NCI-H187 (cell line): ENCODE measurements at regions not wholly inside any gene's neighbourhood (a gene's known extent, or its start where the extent isn't known, plus 50 kb on each side); places are given as distances from the start of the nearest gene placed in this dataset.

ENCODE experiments used
- DNase-seq, 2 experiments: peaks; one replicate each; lab custom pipeline; 2025; lab: John Stamatoyannopoulos, UW

GRCh38 chr2:49259926-49260325 is 105.6 kb upstream of the FSHR start:
- no peak for DNase-seq

- DNase-seq: peak; percentile 28 to 49
Observed at GRCh38 chr2:49255409-49255971, 101.2 kb upstream of the FSHR start.

GRCh38 chr2:49254401-49254800 is 100.1 kb upstream of the FSHR start:
- no peak for DNase-seq

- DNase-seq: no peak
Observed at GRCh38 chr2:49251766-49252165, 97.5 kb upstream of the FSHR start.

- no peak for DNase-seq
Observed at GRCh38 chr2:49251251-49251650, 96.9 kb upstream of the FSHR start.

GRCh38 chr2:49248506-49248905 is 94.2 kb upstream of the FSHR start:
- no peak for DNase-seq

GRCh38 chr2:49241991-49242390 is 87.7 kb upstream of the FSHR start:
- DNase-seq: no peak

GRCh38 chr2:49241501-49241900 is 87.2 kb upstream of the FSHR start:
- no peak for DNase-seq

GRCh38 chr2:49240608-49241007 is 86.3 kb upstream of the FSHR start:
- no peak for DNase-seq

GRCh38 chr2:49238604-49238960 is 84.3 kb upstream of the FSHR start:
- DNase-seq: no peak

- DNase-seq: no peak
Observed at GRCh38 chr2:49237867-49238603, 83.7 kb upstream of the FSHR start.

GRCh38 chr2:49236316-49236715 is 82.0 kb upstream of the FSHR start:
- no peak for DNase-seq

GRCh38 chr2:49226360-49226759 is 72.0 kb upstream of the FSHR start:
- no peak for DNase-seq

GRCh38 chr2:49225126-49225525 is 70.8 kb upstream of the FSHR start:
- no peak for DNase-seq

- DNase-seq: no peak
Observed at GRCh38 chr2:49224426-49225010, 70.2 kb upstream of the FSHR start.

- no peak for DNase-seq
Observed at GRCh38 chr2:49222975-49223528, 68.7 kb upstream of the FSHR start.

- no peak for DNase-seq
Observed at GRCh38 chr2:49219741-49220140, 65.4 kb upstream of the FSHR start.

- peak in 1 of 2 experiments; percentile 12 for DNase-seq
Observed at GRCh38 chr2:49210191-49210590, 55.9 kb upstream of the FSHR start.

- no peak for DNase-seq
Observed at GRCh38 chr2:49207204-49207603, 52.9 kb upstream of the FSHR start.
